ENCODE measurements at regions not wholly inside any gene's neighbourhood (a gene's known extent, or its start where the extent isn't known, plus 50 kb on each side); places are given as distances from the start of the nearest gene placed in this dataset.
A peak's percentile ranks its signal among the peaks of the same experiment; 100 is the strongest.
"Not testable (repeated sequence)": the region's sequence is repeated elsewhere in the genome, so short reads cannot be mapped to it uniquely, and the experiment has no call there.

GRCh38 chr7:69430384-69431021 lies 167.8 kb upstream of the AUTS2 start:
- Histone ChIP-seq H3K79me2 (ENCODE audit: control insufficient read depth, insufficient read depth, low read length) (no peaks in the 10 kb centered on the region), H3K4me1 (ENCODE audit: control insufficient read depth, low read depth, low read length) (peaks cover 2% of the 10 kb centered on the region)
- DNase-seq, result peak; percentile 13

DNA sequence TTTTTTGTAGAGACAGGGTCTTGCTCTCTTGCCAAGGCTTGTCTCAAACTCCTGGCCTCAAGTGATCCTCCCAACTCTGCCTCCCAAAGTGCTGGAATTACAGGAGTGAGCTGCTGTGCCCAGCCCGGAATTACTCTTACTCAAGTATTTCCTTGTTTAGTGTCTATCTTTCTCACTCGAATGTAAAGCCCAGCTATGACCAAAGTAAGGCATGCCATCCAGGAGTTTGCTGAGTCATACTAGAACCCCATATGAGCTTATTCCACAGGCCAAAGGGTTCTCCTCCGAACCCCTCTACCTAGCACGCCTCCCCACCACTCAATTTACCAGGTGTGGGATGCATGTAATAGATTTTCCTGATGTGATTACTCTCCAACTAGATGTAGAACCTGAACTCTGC lies 166.6 kb upstream of the AUTS2 start:
- Histone ChIP-seq H2BK5ac (ENCODE audit: low read length) (no peak overlapping the region), H4K5ac (ENCODE audit: low read length) (no peak overlapping the region), H3K4me3 (ENCODE audit: low read length) (no peak overlapping the region), H3K9ac (ENCODE audit: low read length) (no peak overlapping the region), H3K4ac (ENCODE audit: low read depth, low read length) (no peak overlapping the region), H3K79me1 (ENCODE audit: low read length) (no peaks in the 10 kb centered on the region), H3K56ac (ENCODE audit: low read length) (no peak overlapping the region), H3K4me2 (ENCODE audit: low read length) (no peak overlapping the region), H3K4me1 (ENCODE audit: control insufficient read depth, low read depth, low read length) (peaks cover 2% of the 10 kb centered on the region), H3K79me2 (ENCODE audit: control insufficient read depth, insufficient read depth, low read length) (no peaks in the 10 kb centered on the region), H2AK5ac (ENCODE audit: low read length) (no peak overlapping the region), H2BK15ac (replicated peaks; ENCODE audit: low read depth) (no peak overlapping the region), H3K27ac (ENCODE audit: low read depth, low read length) (no peak overlapping the region), H3K23ac (ENCODE audit: low read length) (no peak overlapping the region), H4K8ac (ENCODE audit: low read depth, low read length) (no peak overlapping the region), H3K36me3 (ENCODE audit: control insufficient read depth, insufficient read depth, low read length) (no peaks in the 10 kb centered on the region), H3K18ac (ENCODE audit: low read length) (no peak overlapping the region), H3K27me3 (ENCODE audit: insufficient read depth, low read length, poor library complexity) (no peaks in the 10 kb centered on the region), H2BK120ac (ENCODE audit: low read depth, low read length) (no peak overlapping the region)
- DNase-seq, result no peak
- no CpG with 5 or more reads among the region's 4 CpGs for WGBS (ENCODE audit: extremely low coverage, insufficient coverage, low lambda C conversion rate)

More at GRCh38 chr7:69430384-69431021, 167.8 kb upstream of the AUTS2 start:
- H3K23ac ChIP-seq (ENCODE audit: low read length), result no peak overlapping the region
- WGBS (ENCODE audit: extremely low coverage, insufficient coverage, low lambda C conversion rate), result no CpG with 5 or more reads among the region's 16 CpGs
- no peak overlapping the region for H4K5ac ChIP-seq (ENCODE audit: low read length)
- H3K4ac ChIP-seq (ENCODE audit: low read depth, low read length), result no peak overlapping the region
- H3K4me2 ChIP-seq (ENCODE audit: low read length), result no peak overlapping the region
- H3K27ac ChIP-seq (ENCODE audit: low read depth, low read length), result no peak overlapping the region
- H3K36me3 ChIP-seq (ENCODE audit: control insufficient read depth, insufficient read depth, low read length), result no peaks in the 10 kb centered on the region
- no peak overlapping the region for H2BK120ac ChIP-seq (ENCODE audit: low read depth, low read length)
- H3K27me3 ChIP-seq (ENCODE audit: insufficient read depth, low read length, poor library complexity), result no peaks in the 10 kb centered on the region
- peak overlapping the region; percentile 70 for H3K56ac ChIP-seq (ENCODE audit: low read length)
- H2AK5ac ChIP-seq (ENCODE audit: low read length), result no peak overlapping the region
- H2BK15ac ChIP-seq (replicated peaks; ENCODE audit: low read depth), result no peak overlapping the region
- no peak overlapping the region for H2BK5ac ChIP-seq (ENCODE audit: low read length)
- H3K18ac ChIP-seq (ENCODE audit: low read length), result no peak overlapping the region
- no peaks in the 10 kb centered on the region for H3K79me1 ChIP-seq (ENCODE audit: low read length)
- H3K9ac ChIP-seq (ENCODE audit: low read length), result peak overlapping the region; percentile 24
- no peak overlapping the region for H4K8ac ChIP-seq (ENCODE audit: low read depth, low read length)
- no peak overlapping the region for H3K4me3 ChIP-seq (ENCODE audit: low read length)

DNA sequence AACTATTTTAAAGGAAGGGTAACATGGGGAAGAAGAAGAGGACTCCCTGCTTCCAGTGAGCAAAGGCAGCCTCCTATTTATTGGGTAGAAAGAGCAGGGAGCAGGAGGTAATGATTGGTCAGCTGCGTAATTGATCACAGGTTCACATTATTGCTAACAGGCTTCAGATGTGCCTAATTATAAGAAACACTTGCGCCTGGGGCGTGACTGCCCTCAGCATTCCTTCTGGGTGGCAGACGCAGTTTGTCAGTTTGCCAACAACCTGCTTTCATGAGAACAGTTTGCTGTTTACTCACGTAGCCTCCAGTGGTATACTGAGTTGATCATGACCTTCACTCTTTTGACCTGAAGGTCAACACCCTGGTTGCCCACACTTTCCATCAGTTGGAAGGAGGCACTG lies 166.0 kb upstream of the AUTS2 start:
- H3K9ac ChIP-seq (ENCODE audit: low read length); H3K4me1 ChIP-seq (ENCODE audit: control insufficient read depth, low read depth, low read length); H3K23ac ChIP-seq (ENCODE audit: low read length); H2AK5ac ChIP-seq (ENCODE audit: low read length); H4K5ac ChIP-seq (ENCODE audit: low read length); H4K8ac ChIP-seq (ENCODE audit: low read depth, low read length); H3K36me3 ChIP-seq (ENCODE audit: control insufficient read depth, insufficient read depth, low read length); H3K79me1 ChIP-seq (ENCODE audit: low read length); H2BK5ac ChIP-seq (ENCODE audit: low read length); H2BK15ac ChIP-seq (replicated peaks; ENCODE audit: low read depth); H3K27me3 ChIP-seq (ENCODE audit: insufficient read depth, low read length, poor library complexity); H3K4ac ChIP-seq (ENCODE audit: low read depth, low read length); H3K4me2 ChIP-seq (ENCODE audit: low read length); H2BK120ac ChIP-seq (ENCODE audit: low read depth, low read length); H3K79me2 ChIP-seq (ENCODE audit: control insufficient read depth, insufficient read depth, low read length); H3K56ac ChIP-seq (ENCODE audit: low read length); H3K27ac ChIP-seq (ENCODE audit: low read depth, low read length); H3K18ac ChIP-seq (ENCODE audit: low read length); DNase-seq; H3K4me3 ChIP-seq (ENCODE audit: low read length): not testable (repeated sequence)
- whole genome bisulfite sequencing (ENCODE audit: extremely low coverage, insufficient coverage, low lambda C conversion rate), result no CpG with 5 or more reads among the region's 5 CpGs

- no CpG with 5 or more reads among the region's 1 CpG for WGBS (ENCODE audit: extremely low coverage, insufficient coverage, low lambda C conversion rate)
Measured at GRCh38 chr7:69433081-69433480, 165.2 kb upstream of the AUTS2 start.

DNA sequence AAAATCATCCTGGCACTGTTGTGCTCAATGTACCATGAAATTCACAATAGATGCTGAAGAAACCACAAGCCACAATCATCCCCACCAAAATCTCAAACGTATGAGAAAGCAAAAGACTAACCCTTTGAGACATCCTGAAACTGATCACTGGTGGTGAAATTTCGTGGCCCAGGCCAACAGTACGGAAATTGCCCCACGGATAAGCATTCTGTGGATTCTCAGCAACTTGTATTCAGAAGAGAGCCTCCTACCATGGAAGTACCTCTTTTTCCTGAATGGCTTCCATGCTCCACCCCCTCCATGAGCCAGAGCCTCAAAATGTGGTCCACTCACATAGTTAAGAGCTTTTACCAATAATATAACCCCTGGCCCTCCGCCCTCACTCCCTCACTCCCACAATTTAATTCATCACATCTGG lies 163.9 kb upstream of the AUTS2 start:
- no peak for DNase-seq

More at GRCh38 chr7:69433081-69433480, 165.2 kb upstream of the AUTS2 start:
- no peak overlapping the region for H2BK5ac ChIP-seq (ENCODE audit: low read length)
- no peak overlapping the region for H3K56ac ChIP-seq (ENCODE audit: low read length)
- no peak overlapping the region for H3K4me2 ChIP-seq (ENCODE audit: low read length)
- H3K18ac ChIP-seq (ENCODE audit: low read length), result no peak overlapping the region
- H3K4ac ChIP-seq (ENCODE audit: low read depth, low read length), result no peak overlapping the region
- DNase-seq, result no peak
- H2AK5ac ChIP-seq (ENCODE audit: low read length), result no peak overlapping the region
- no peaks in the 10 kb centered on the region for H3K27me3 ChIP-seq (ENCODE audit: insufficient read depth, low read length, poor library complexity)
- no peaks in the 10 kb centered on the region for H3K36me3 ChIP-seq (ENCODE audit: control insufficient read depth, insufficient read depth, low read length)
- H2BK120ac ChIP-seq (ENCODE audit: low read depth, low read length), result no peak overlapping the region
- no peak overlapping the region for H3K27ac ChIP-seq (ENCODE audit: low read depth, low read length)
- no peak overlapping the region for H3K9ac ChIP-seq (ENCODE audit: low read length)
- no peak overlapping the region for H3K23ac ChIP-seq (ENCODE audit: low read length)
- no peak overlapping the region for H4K5ac ChIP-seq (ENCODE audit: low read length)
- H4K8ac ChIP-seq (ENCODE audit: low read depth, low read length), result no peak overlapping the region
- no peaks in the 10 kb centered on the region for H3K79me2 ChIP-seq (ENCODE audit: control insufficient read depth, insufficient read depth, low read length)
- peaks cover 2% of the 10 kb centered on the region for H3K4me1 ChIP-seq (ENCODE audit: control insufficient read depth, low read depth, low read length)
- no peak overlapping the region for H2BK15ac ChIP-seq (replicated peaks; ENCODE audit: low read depth)
- no peaks in the 10 kb centered on the region for H3K79me1 ChIP-seq (ENCODE audit: low read length)
- H3K4me3 ChIP-seq (ENCODE audit: low read length), result no peak overlapping the region

DNA sequence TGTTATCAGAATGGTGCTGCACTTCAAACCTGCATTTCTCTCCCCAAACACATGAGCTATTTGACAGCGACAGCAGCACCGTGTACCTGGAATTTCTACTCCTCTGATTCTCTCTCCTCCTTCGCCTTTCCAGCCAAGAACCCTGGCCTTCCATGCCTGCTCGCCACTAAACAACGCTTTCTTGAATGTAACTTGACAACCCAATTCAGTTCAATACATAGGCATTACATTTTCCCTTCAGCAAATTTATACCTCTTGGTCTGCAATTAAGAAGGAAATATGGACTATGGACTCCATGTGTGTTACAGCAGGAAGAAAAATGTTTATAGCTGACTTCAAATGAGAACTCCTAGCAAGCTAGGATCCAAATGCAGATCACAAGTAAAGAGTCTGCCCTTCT lies 162.6 kb upstream of the AUTS2 start:
- H4K5ac ChIP-seq (ENCODE audit: low read length), result no peak overlapping the region

More for the DNA sequence above, 163.9 kb upstream of the AUTS2 start:
- no peaks in the 10 kb centered on the region for H3K27me3 ChIP-seq (ENCODE audit: insufficient read depth, low read length, poor library complexity)
- no peak overlapping the region for H2BK120ac ChIP-seq (ENCODE audit: low read depth, low read length)
- WGBS (ENCODE audit: extremely low coverage, insufficient coverage, low lambda C conversion rate), result no CpG with 5 or more reads among the region's 5 CpGs
- H3K27ac ChIP-seq (ENCODE audit: low read depth, low read length), result no peak overlapping the region
- no peaks in the 10 kb centered on the region for H3K79me2 ChIP-seq (ENCODE audit: control insufficient read depth, insufficient read depth, low read length)
- H3K4me2 ChIP-seq (ENCODE audit: low read length), result no peak overlapping the region
- no peak overlapping the region for H2BK15ac ChIP-seq (replicated peaks; ENCODE audit: low read depth)
- no peak overlapping the region for H3K18ac ChIP-seq (ENCODE audit: low read length)
- no peak overlapping the region for H3K9ac ChIP-seq (ENCODE audit: low read length)
- H3K36me3 ChIP-seq (ENCODE audit: control insufficient read depth, insufficient read depth, low read length), result no peaks in the 10 kb centered on the region
- H3K4me3 ChIP-seq (ENCODE audit: low read length), result no peak overlapping the region
- H2BK5ac ChIP-seq (ENCODE audit: low read length), result no peak overlapping the region
- H4K5ac ChIP-seq (ENCODE audit: low read length), result no peak overlapping the region
- H3K79me1 ChIP-seq (ENCODE audit: low read length), result no peaks in the 10 kb centered on the region
- H3K56ac ChIP-seq (ENCODE audit: low read length), result no peak overlapping the region
- H2AK5ac ChIP-seq (ENCODE audit: low read length), result no peak overlapping the region
- no peak overlapping the region for H4K8ac ChIP-seq (ENCODE audit: low read depth, low read length)
- H3K4me1 ChIP-seq (ENCODE audit: control insufficient read depth, low read depth, low read length), result peaks cover 2% of the 10 kb centered on the region
- H3K23ac ChIP-seq (ENCODE audit: low read length), result no peak overlapping the region
- no peak overlapping the region for H3K4ac ChIP-seq (ENCODE audit: low read depth, low read length)

More for the DNA sequence above, 162.6 kb upstream of the AUTS2 start:
- Histone ChIP-seq H3K23ac (ENCODE audit: low read length) (no peak overlapping the region), H4K8ac (ENCODE audit: low read depth, low read length) (no peak overlapping the region), H3K4me3 (ENCODE audit: low read length) (no peak overlapping the region), H3K56ac (ENCODE audit: low read length) (no peak overlapping the region), H2AK5ac (ENCODE audit: low read length) (no peak overlapping the region), H3K4me1 (ENCODE audit: control insufficient read depth, low read depth, low read length) (no peaks in the 10 kb centered on the region), H3K27ac (ENCODE audit: low read depth, low read length) (no peak overlapping the region), H2BK120ac (ENCODE audit: low read depth, low read length) (no peak overlapping the region), H3K4ac (ENCODE audit: low read depth, low read length) (no peak overlapping the region), H3K9ac (ENCODE audit: low read length) (no peak overlapping the region), H3K36me3 (ENCODE audit: control insufficient read depth, insufficient read depth, low read length) (no peaks in the 10 kb centered on the region), H3K79me2 (ENCODE audit: control insufficient read depth, insufficient read depth, low read length) (no peaks in the 10 kb centered on the region), H2BK5ac (ENCODE audit: low read length) (no peak overlapping the region), H3K4me2 (ENCODE audit: low read length) (no peak overlapping the region), H2BK15ac (replicated peaks; ENCODE audit: low read depth) (no peak overlapping the region), H3K18ac (ENCODE audit: low read length) (no peak overlapping the region), H3K79me1 (ENCODE audit: low read length) (no peaks in the 10 kb centered on the region), H3K27me3 (ENCODE audit: insufficient read depth, low read length, poor library complexity) (no peaks in the 10 kb centered on the region)
- no peak for DNase-seq
- no CpG with 5 or more reads among the region's 5 CpGs for WGBS (ENCODE audit: extremely low coverage, insufficient coverage, low lambda C conversion rate)
